HEK293T (cell line): ENCODE measurements at regions not wholly inside any gene's neighbourhood (a gene's known extent, or its start where the extent isn't known, plus 50 kb on each side); places are given as distances from the start of the nearest gene placed in this dataset.

Experiments used
- CTCF ChIA-PET: fragments of 350-600 bp; formaldehyde crosslinking; extraction: SDS; loops from one replicate; lab custom pipeline; 2021; ENCODE audit warnings: antibody characterized with exemption, inconsistent platforms; lab: Yijun Ruan, JAX
- POLR2A ChIA-PET: fragments of 350-600 bp; formaldehyde crosslinking; extraction: SDS; loops from one replicate; lab custom pipeline; 2020; ENCODE audit warnings: antibody characterized with exemption, inconsistent platforms; lab: Yijun Ruan, JAX
- DNase-seq: peaks from one replicate; pipeline ENCODE4 v3.0.0; 2012; ENCODE audit warnings: mixed read lengths; ENCODE audit errors: extremely low spot score
- ARNT ChIP-seq: fragments of 450-650 bp; IDR thresholded peaks from 2 replicates; pipeline ENCODE4 v1.6.1; 2017; ENCODE audit warnings: mild to moderate bottlenecking
- BHLHE40 ChIP-seq: fragments of 450-650 bp; IDR thresholded peaks from 2 replicates; pipeline ENCODE4 v1.6.1; 2016; ENCODE audit warnings: mild to moderate bottlenecking, moderate library complexity, borderline replicate concordance
- CTBP1 ChIP-seq: fragments of 450-650 bp; IDR thresholded peaks from 2 replicates; pipeline ENCODE4 v1.6.1; 2016; ENCODE audit warnings: borderline replicate concordance
- ELF4 ChIP-seq: fragments of 450-650 bp; IDR thresholded peaks from 2 replicates; pipeline ENCODE4 v1.6.1; 2017; ENCODE audit warnings: antibody characterized with exemption
- FOXA1 ChIP-seq: fragments of 450-650 bp; IDR thresholded peaks from 2 replicates; pipeline ENCODE4 v1.6.1; 2016; ENCODE audit warnings: mild to moderate bottlenecking
- FOXK2 ChIP-seq: fragments of 450-650 bp; IDR thresholded peaks from 2 replicates; pipeline ENCODE4 v1.6.1; 2016; ENCODE audit warnings: mild to moderate bottlenecking
- FOXM1 ChIP-seq: fragments of 450-650 bp; IDR thresholded peaks from 2 replicates; pipeline ENCODE4 v1.6.1; 2017; ENCODE audit warnings: mild to moderate bottlenecking, borderline replicate concordance
- HDGF ChIP-seq: fragments of 450-650 bp; IDR thresholded peaks from 2 replicates; pipeline ENCODE4 v1.6.1; 2017; ENCODE audit warnings: antibody characterized with exemption, borderline replicate concordance
- L3MBTL2 ChIP-seq: fragments of 450-650 bp; conservative IDR thresholded peaks from 2 replicates; pipeline ENCODE4 v1.6.1; 2016; ENCODE audit warnings: mild to moderate bottlenecking
- LEF1 ChIP-seq: fragments of 450-650 bp; IDR thresholded peaks from 2 replicates; pipeline ENCODE4 v1.6.1; 2017; ENCODE audit warnings: mild to moderate bottlenecking, borderline replicate concordance
- NFRKB ChIP-seq: fragments of 450-650 bp; IDR thresholded peaks from 2 replicates; pipeline ENCODE4 v1.6.1; 2016; ENCODE audit warnings: mild to moderate bottlenecking, moderate library complexity
- PKNOX1 ChIP-seq: fragments of 450-650 bp; IDR thresholded peaks from 2 replicates; pipeline ENCODE4 v1.6.1; 2016
- SP1 ChIP-seq: fragments of 450-650 bp; IDR thresholded peaks from 2 replicates; pipeline ENCODE4 v1.6.1; 2017
- SUZ12 ChIP-seq: fragments of 450-650 bp; IDR thresholded peaks from 2 replicates; pipeline ENCODE4 v1.6.1; 2016; ENCODE audit warnings: mild to moderate bottlenecking
- TARDBP ChIP-seq: fragments of 450-650 bp; IDR thresholded peaks from 2 replicates; pipeline ENCODE4 v1.6.1; 2016
- ZNF384 ChIP-seq: fragments of 450-650 bp; IDR thresholded peaks from 2 replicates; pipeline ENCODE4 v1.6.1; 2016

GRCh38 chr9:75653335-75653734 is 237.1 kb upstream of the PCSK5 start:
- TF ChIP-seq HDGF, result no peak
- no peak for TF ChIP-seq FOXM1
- no peak for TF ChIP-seq LEF1
- TF ChIP-seq SP1, result no peak
- no peak for TF ChIP-seq ELF4
- TF ChIP-seq L3MBTL2, result no peak
- TF ChIP-seq PKNOX1, result no peak
- TF ChIP-seq TARDBP, result no peak
- TF ChIP-seq FOXA1, result no peak
- TF ChIP-seq ARNT, result no peak
- TF ChIP-seq ZNF384, result no peak
- no peak for TF ChIP-seq BHLHE40
- TF ChIP-seq NFRKB, result no peak
- TF ChIP-seq CTBP1, result no peak
- DNase-seq, result no peak
- POLR2A ChIA-PET, result no interaction called here
- CTCF ChIA-PET, result no interaction called here

GRCh38 chr9:75653750-75654149 is 236.7 kb upstream of the PCSK5 start:
- TF ChIP-seq FOXA1, result no peak
- ChIA-PET CTCF (no interaction called here), POLR2A (no interaction called here)
- no peak for DNase-seq

GRCh38 chr9:75657015-75657414 is 233.5 kb upstream of the PCSK5 start:
- CTCF ChIA-PET, result no interaction called here

GRCh38 chr9:75658301-75658905 is 232.1 kb upstream of the PCSK5 start:
- POLR2A ChIA-PET, result no interaction called here
- TF ChIP-seq SP1 (no peak), FOXA1 (no peak), FOXK2 (no peak), CTBP1 (no peak), PKNOX1 (no peak), TARDBP (no peak), ZNF384 (no peak), L3MBTL2 (no peak), NFRKB (no peak), BHLHE40 (no peak), HDGF (no peak), ELF4 (no peak), LEF1 (no peak), FOXM1 (no peak), SUZ12 (no peak), ARNT (no peak)
- CTCF ChIA-PET, result no interaction called here
- DNase-seq, result no peak

More at GRCh38 chr9:75657015-75657414, 233.5 kb upstream of the PCSK5 start:
- no peak for TF ChIP-seq L3MBTL2
- POLR2A ChIA-PET, result no interaction called here
- DNase-seq, result no peak

GRCh38 chr9:75664597-75664996 is 225.9 kb upstream of the PCSK5 start:
- ChIA-PET CTCF (no interaction called here), POLR2A (no interaction called here)
- DNase-seq, result no peak
- TF ChIP-seq SUZ12 (no peak), ELF4 (no peak), SP1 (no peak), PKNOX1 (no peak), FOXK2 (no peak), L3MBTL2 (no peak), BHLHE40 (no peak), FOXM1 (no peak), LEF1 (no peak), CTBP1 (no peak), ZNF384 (no peak), NFRKB (no peak), FOXA1 (no peak), TARDBP (no peak)

- CTCF ChIA-PET, result no interaction called here
- no peak for DNase-seq
- POLR2A ChIA-PET, result no interaction called here
- TF ChIP-seq FOXA1 (no peak), HDGF (no peak), TARDBP (no peak)
These were observed 223.5 kb upstream of the PCSK5 start for GRCh38 chr9:75666856-75667554.
